K562 (cell line): ENCODE measurements at regions not wholly inside any gene's neighbourhood (a gene's known extent, or its start where the extent isn't known, plus 50 kb on each side); places are given as distances from the start of the nearest gene placed in this dataset.

Source experiments
- COPS2 ChIP-seq: fragments of 450-650 bp; conservative IDR thresholded peaks from 2 replicates; pipeline ENCODE4 v1.6.1; 2016; ENCODE audit warnings: mild to moderate bottlenecking, moderate library complexity
- CREB1 ChIP-seq, 2 experiments: sonication (generic) in 1 of 2; formaldehyde crosslinking in 1 of 2; IDR thresholded peaks; 2 replicates each; pipeline versions ENCODE4 v1.6.1 to v1.8.0; 2012 to 2022; ENCODE audit warnings: inconsistent platforms in 1 of 2, mild to moderate bottlenecking in 1 of 2, missing genetic modification reagents in 1 of 2, moderate library complexity in 1 of 2
- CTCF ChIP-seq, 3 experiments: IDR thresholded peaks in 2 of 3; conservative IDR thresholded peaks in 1 of 3; 2 replicates each; pipeline ENCODE4 v1.5.1; 2011 to 2012; ENCODE audit warnings: low read length in 3 of 3, mild to moderate bottlenecking in 3 of 3, control low read depth in 2 of 3, improper control_type of control experiment in 1 of 3, inconsistent platforms in 1 of 3, low read depth in 1 of 3, mixed read lengths in 1 of 3, moderate library complexity in 1 of 3; ENCODE audit not compliant: insufficient read depth in 2 of 3
- ETS1 ChIP-seq: conservative IDR thresholded peaks from 2 replicates; pipeline ENCODE4 v1.6.1; 2011; ENCODE audit warnings: low read depth, mild to moderate bottlenecking, low read length; ENCODE audit not compliant: control insufficient read depth
- GABPA ChIP-seq: fragments of 200-800 bp; sonication (Bioruptor generic); conservative IDR thresholded peaks from 2 replicates; pipeline ENCODE4 v1.6.1; 2016; ENCODE audit warnings: low read depth, missing genetic modification characterization, missing compliant biosample characterization
- GATA2 ChIP-seq: sonication (generic); formaldehyde crosslinking; IDR thresholded peaks from 2 replicates; pipeline ENCODE4 v1.4.0; 2020; ENCODE audit warnings: mild to moderate bottlenecking, missing genetic modification reagents
- MAFK ChIP-seq: IDR thresholded peaks from 2 replicates; pipeline ENCODE4 v1.6.1; 2011; ENCODE audit warnings: low read length, improper control_type of control experiment
- POLR2AphosphoS5 ChIP-seq: IDR thresholded peaks from 2 replicates; pipeline ENCODE4 v1.6.1; 2011; ENCODE audit warnings: mild to moderate bottlenecking, low read depth, low read length, moderate library complexity; ENCODE audit not compliant: control insufficient read depth, insufficient read depth
- SMAD1 ChIP-seq: fragments of 150-350 bp; IDR thresholded peaks from 2 replicates; pipeline ENCODE4 v1.6.1; 2014; ENCODE audit warnings: low read length, low read depth; ENCODE audit not compliant: partially characterized antibody
- ZFP1 ChIP-seq: fragments of 450-650 bp; formaldehyde crosslinking; IDR thresholded peaks from 2 replicates; pipeline ENCODE4 v1.4.0; 2020; ENCODE audit warnings: mild to moderate bottlenecking, mixed read lengths
- TF ChIP-seq, protein P1 (sequence below), 2 experiments: fragments of 200-800 bp in 1 of 2; sonication (Bioruptor generic) in 1 of 2; sonication (generic) in 1 of 2; formaldehyde crosslinking in 1 of 2; IDR thresholded peaks in 1 of 2; conservative IDR thresholded peaks in 1 of 2; 2 replicates each; pipeline versions ENCODE4 v1.5.0 to v1.6.1; 2016 to 2020; ENCODE audit warnings: missing compliant biosample characterization in 1 of 2, missing genetic modification characterization in 1 of 2, missing genetic modification reagents in 1 of 2
- TF ChIP-seq, protein P2 (sequence below): fragments of 450-650 bp; conservative IDR thresholded peaks from 2 replicates; pipeline ENCODE4 v1.6.1; 2016; ENCODE audit warnings: missing genetic modification characterization, low read depth, mild to moderate bottlenecking, missing compliant biosample characterization, moderate library complexity

DNA sequence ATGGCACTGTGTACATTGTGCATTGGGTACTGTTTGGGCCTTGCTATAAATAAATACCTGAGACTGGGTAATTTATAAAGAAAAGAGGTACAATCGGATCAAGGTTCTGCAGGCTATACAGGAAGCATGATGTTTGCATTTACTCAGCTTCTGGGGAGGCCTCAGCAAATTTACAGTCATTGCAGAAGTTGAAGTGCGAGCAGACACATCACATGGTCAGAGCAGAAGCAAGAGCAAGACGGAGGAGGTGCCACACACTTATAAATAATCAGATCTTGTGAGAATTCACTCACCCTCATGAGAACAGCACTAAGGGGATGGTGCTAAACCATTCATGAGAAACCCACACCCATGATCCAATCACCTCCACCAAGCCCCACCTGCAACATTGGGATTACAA is 505.0 kb downstream of the ARAP2 start:
- TF ChIP-seq, protein P1, sequence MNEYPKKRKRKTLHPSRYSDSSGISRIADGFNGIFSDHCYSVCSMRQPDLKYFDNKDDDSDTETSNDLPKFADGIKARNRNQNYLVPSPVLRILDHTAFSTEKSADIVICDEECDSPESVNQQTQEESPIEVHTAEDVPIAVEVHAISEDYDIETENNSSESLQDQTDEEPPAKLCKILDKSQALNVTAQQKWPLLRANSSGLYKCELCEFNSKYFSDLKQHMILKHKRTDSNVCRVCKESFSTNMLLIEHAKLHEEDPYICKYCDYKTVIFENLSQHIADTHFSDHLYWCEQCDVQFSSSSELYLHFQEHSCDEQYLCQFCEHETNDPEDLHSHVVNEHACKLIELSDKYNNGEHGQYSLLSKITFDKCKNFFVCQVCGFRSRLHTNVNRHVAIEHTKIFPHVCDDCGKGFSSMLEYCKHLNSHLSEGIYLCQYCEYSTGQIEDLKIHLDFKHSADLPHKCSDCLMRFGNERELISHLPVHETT (CRISPR knock-in tag; conservative IDR thresholded peaks at IDR 0.05 in 1 of 2, IDR thresholded peaks at IDR 0.05 in 1 of 2), result no peak
- no peak for TF ChIP-seq MAFK
- TF ChIP-seq, protein P2, sequence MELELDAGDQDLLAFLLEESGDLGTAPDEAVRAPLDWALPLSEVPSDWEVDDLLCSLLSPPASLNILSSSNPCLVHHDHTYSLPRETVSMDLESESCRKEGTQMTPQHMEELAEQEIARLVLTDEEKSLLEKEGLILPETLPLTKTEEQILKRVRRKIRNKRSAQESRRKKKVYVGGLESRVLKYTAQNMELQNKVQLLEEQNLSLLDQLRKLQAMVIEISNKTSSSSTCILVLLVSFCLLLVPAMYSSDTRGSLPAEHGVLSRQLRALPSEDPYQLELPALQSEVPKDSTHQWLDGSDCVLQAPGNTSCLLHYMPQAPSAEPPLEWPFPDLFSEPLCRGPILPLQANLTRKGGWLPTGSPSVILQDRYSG (tag), result no peak
- TF ChIP-seq ETS1, result no peak
- TF ChIP-seq SMAD1, result no peak
- TF ChIP-seq CTCF (IDR thresholded peaks at IDR 0.05 in 2 of 3, conservative IDR thresholded peaks at IDR 0.05 in 1 of 3; ENCODE audit: insufficient read depth in 2 of 3, low read depth in 1 of 3, low read length in 3 of 3), result no peak
- TF ChIP-seq POLR2AphosphoS5, result no peak
- no peak for TF ChIP-seq CREB1 (IDR thresholded peaks at IDR 0.05)
- no peak for TF ChIP-seq CREB1 (CRISPR knock-in tag; IDR thresholded peaks at IDR 0.05)
- no peak for TF ChIP-seq GATA2 (CRISPR knock-in tag)
- no peak for TF ChIP-seq GABPA
- no peak for TF ChIP-seq COPS2
- TF ChIP-seq ZFP1 (CRISPR knock-in tag), result no peak
